Kidney epithelial cell (primary cell): ENCODE measurements at regions not wholly inside any gene's neighbourhood (a gene's known extent, or its start where the extent isn't known, plus 50 kb on each side); places are given as distances from the start of the nearest gene placed in this dataset.

Source experiments
- DNase-seq: peaks from one replicate; pipeline ENCODE4 v3.0.0-alpha.2; 2010; ENCODE audit warnings: low read depth
- H3K27me3 ChIP-seq: 2 replicates; pipeline ENCODE4 v1.6.0; 2011; ENCODE audit warnings: low read length; ENCODE audit not compliant: control insufficient read depth, insufficient read depth
- H3K36me3 ChIP-seq: 2 replicates; pipeline ENCODE4 v1.5.1; 2011; ENCODE audit warnings: low read length; ENCODE audit not compliant: control insufficient read depth, insufficient read depth
- H3K4me3 ChIP-seq: 2 replicates; pipeline ENCODE4 v1.5.1; 2011; ENCODE audit warnings: low read depth, mild to moderate bottlenecking, control low read depth, low read length
- CTCF ChIP-seq: IDR thresholded peaks from 2 replicates; pipeline ENCODE4 v1.5.1; 2011; ENCODE audit warnings: mild to moderate bottlenecking, moderate library complexity, low read length, control low read depth, inconsistent platforms; ENCODE audit not compliant: insufficient read depth, poor library complexity, severe bottlenecking

GRCh38 chr5:24068524-24068923 is 561.1 kb downstream of the PRDM9 start:
- no peaks in the 10 kb centered on the region for H3K27me3 ChIP-seq
- no peak for DNase-seq
- H3K36me3 ChIP-seq, result no peaks in the 10 kb centered on the region
- H3K4me3 ChIP-seq, result no peak overlapping the region
- TF ChIP-seq CTCF, result no peak

GRCh38 chr5:24073107-24073506 is 565.7 kb downstream of the PRDM9 start:
- no peaks in the 10 kb centered on the region for H3K36me3 ChIP-seq
- no peak for TF ChIP-seq CTCF
- no peak overlapping the region for H3K4me3 ChIP-seq
- DNase-seq, result no peak
- no peaks in the 10 kb centered on the region for H3K27me3 ChIP-seq

- TF ChIP-seq CTCF, result no peak
- no peaks in the 10 kb centered on the region for H3K27me3 ChIP-seq
- DNase-seq, result no peak
Observed at GRCh38 chr5:24080046-24080445, 564.7 kb downstream of the CDH10 start.

GRCh38 chr5:24094081-24094679 is 550.6 kb downstream of the CDH10 start:
- DNase-seq, result no peak

More at GRCh38 chr5:24080046-24080445, 564.7 kb downstream of the CDH10 start:
- Histone ChIP-seq H3K36me3 (no peaks in the 10 kb centered on the region), H3K4me3 (no peak overlapping the region)

GRCh38 chr5:24102010-24102409 is 542.8 kb downstream of the CDH10 start:
- H3K4me3 ChIP-seq, result no peak overlapping the region
- H3K36me3 ChIP-seq, result no peaks in the 10 kb centered on the region
- TF ChIP-seq CTCF, result no peak
- no peak for DNase-seq
- H3K27me3 ChIP-seq, result no peaks in the 10 kb centered on the region

More at GRCh38 chr5:24094081-24094679, 550.6 kb downstream of the CDH10 start:
- H3K27me3 ChIP-seq, result no peaks in the 10 kb centered on the region
- no peaks in the 10 kb centered on the region for H3K36me3 ChIP-seq
- no peak overlapping the region for H3K4me3 ChIP-seq
- no peak for TF ChIP-seq CTCF

- H3K36me3 ChIP-seq, result no peaks in the 10 kb centered on the region
- DNase-seq, result no peak
- no peak overlapping the region for H3K4me3 ChIP-seq
- TF ChIP-seq CTCF, result no peak
- H3K27me3 ChIP-seq, result no peaks in the 10 kb centered on the region
Observed at GRCh38 chr5:24103451-24104023, 541.2 kb downstream of the CDH10 start.
